Thyroid gland (tissue), 4 donors: ENCODE measurements at regions not wholly inside any gene's neighbourhood (a gene's known extent, or its start where the extent isn't known, plus 50 kb on each side); places are given as distances from the start of the nearest gene placed in this dataset.

ENCODE experiments used
- POLR2A ChIP-seq, 2 donors: fragments of 450-650 bp; IDR thresholded peaks; one replicate each; pipeline ENCODE4 v1.6.1; 2017; ENCODE audit warnings: antibody characterized with exemption in 2 of 2, mild to moderate bottlenecking in 2 of 2, moderate library complexity in 1 of 2
- TF ChIP-seq, protein P1 (sequence below), 6 experiments: fragments of 200-600 bp in 3 of 6; fragments of 450-650 bp in 3 of 6; sonication (generic) in 3 of 6; IDR thresholded peaks; one replicate each; pipeline ENCODE4 v1.5.1; 2016 to 2019; ENCODE audit warnings: antibody characterized with exemption in 6 of 6, mild to moderate bottlenecking in 2 of 6, inconsistent platforms in 1 of 6, moderate library complexity in 1 of 6

DNA sequence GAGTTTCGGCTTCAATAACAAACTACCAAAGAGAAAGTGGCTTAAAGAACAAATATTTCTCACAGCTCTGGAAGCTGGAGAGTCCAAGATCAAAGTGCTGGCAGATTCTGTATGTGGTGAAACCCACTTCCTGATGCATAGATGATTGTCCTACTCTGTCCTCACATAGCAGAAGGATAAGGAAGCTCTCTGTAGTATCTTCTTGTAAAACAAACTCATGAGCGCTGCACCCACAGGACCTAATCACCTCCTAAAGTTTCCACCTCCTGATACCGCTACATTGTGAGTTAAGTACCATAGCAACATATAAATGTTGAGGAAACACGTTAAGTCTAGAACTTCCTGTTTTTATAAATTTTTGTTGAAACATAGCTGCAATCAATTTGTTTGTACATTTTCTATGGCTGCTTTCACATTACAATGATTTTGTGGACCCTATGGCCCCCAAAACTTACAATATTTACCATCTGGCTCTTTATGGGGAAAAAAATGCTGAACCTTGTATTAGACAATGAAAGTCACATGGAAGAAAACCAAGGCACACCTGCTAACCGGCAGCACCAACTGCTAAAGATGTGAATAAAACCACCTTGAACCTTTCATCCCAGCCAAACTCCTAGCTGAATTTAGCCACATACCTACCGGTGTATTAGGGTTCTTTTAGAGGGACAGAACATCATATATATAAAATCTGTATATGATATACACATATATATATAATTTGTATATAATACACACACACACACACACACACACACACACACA lies 1423.4 kb downstream of the NCAM2 start:
- TF ChIP-seq, protein P1, sequence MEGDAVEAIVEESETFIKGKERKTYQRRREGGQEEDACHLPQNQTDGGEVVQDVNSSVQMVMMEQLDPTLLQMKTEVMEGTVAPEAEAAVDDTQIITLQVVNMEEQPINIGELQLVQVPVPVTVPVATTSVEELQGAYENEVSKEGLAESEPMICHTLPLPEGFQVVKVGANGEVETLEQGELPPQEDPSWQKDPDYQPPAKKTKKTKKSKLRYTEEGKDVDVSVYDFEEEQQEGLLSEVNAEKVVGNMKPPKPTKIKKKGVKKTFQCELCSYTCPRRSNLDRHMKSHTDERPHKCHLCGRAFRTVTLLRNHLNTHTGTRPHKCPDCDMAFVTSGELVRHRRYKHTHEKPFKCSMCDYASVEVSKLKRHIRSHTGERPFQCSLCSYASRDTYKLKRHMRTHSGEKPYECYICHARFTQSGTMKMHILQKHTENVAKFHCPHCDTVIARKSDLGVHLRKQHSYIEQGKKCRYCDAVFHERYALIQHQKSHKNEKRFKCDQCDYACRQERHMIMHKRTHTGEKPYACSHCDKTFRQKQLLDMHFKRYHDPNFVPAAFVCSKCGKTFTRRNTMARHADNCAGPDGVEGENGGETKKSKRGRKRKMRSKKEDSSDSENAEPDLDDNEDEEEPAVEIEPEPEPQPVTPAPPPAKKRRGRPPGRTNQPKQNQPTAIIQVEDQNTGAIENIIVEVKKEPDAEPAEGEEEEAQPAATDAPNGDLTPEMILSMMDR (IDR thresholded peaks at IDR 0.05) = no peak
- TF ChIP-seq POLR2A (IDR thresholded peaks at IDR 0.05) = no peak
